ENCODE measurements at regions not wholly inside any gene's neighbourhood (a gene's known extent, or its start where the extent isn't known, plus 50 kb on each side); places are given as distances from the start of the nearest gene placed in this dataset.
"Not testable (repeated sequence)": the region's sequence is repeated elsewhere in the genome, so short reads cannot be mapped to it uniquely, and the experiment has no call there.

GRCh38 chr7:81416659-81417058, 353.2 kb downstream of the HGF start:
- ATAC-seq = no peak
- H3K4me3 Mint-ChIP-seq = no peak overlapping the region
- no peaks in the 10 kb centered on the region for H3K4me1 Mint-ChIP-seq
- no peak overlapping the region for H3K27ac Mint-ChIP-seq
- H3K27me3 Mint-ChIP-seq = no peaks in the 10 kb centered on the region
- DNase-seq = no peak
- peaks cover 0 to under 1% of the 10 kb centered on the region in 2 donors for H3K9me3 Mint-ChIP-seq

GRCh38 chr7:81415181-81415580, 354.7 kb downstream of the HGF start:
- H3K4me3 Mint-ChIP-seq = no peak overlapping the region
- no peaks in the 10 kb centered on the region for H3K4me1 Mint-ChIP-seq
- H3K27ac Mint-ChIP-seq = no peak overlapping the region
- H3K27me3 Mint-ChIP-seq = no peaks in the 10 kb centered on the region
- DNase-seq (no peak), ATAC-seq (no peak)
- H3K9me3 Mint-ChIP-seq = peaks cover 0 to 7% of the 10 kb centered on the region in 2 donors

GRCh38 chr7:81414411-81414810, 355.4 kb downstream of the HGF start:
- Mint-ChIP-seq H3K4me3 (no peak overlapping the region), H3K27ac (no peak overlapping the region), H3K9me3 (peaks cover 0 to 7% of the 10 kb centered on the region in 2 donors), H3K27me3 (no peaks in the 10 kb centered on the region), H3K4me1 (no peaks in the 10 kb centered on the region)
- DNase-seq = no peak
- no peak for ATAC-seq

GRCh38 chr7:81410471-81411117, 359.3 kb downstream of the HGF start:
- DNase-seq (no peak), ATAC-seq (no peak)
- H3K4me3 Mint-ChIP-seq = no peak overlapping the region
- no peaks in the 10 kb centered on the region for H3K4me1 Mint-ChIP-seq
- peaks cover 0 to 7% of the 10 kb centered on the region in 2 donors for H3K9me3 Mint-ChIP-seq
- H3K27me3 Mint-ChIP-seq = no peaks in the 10 kb centered on the region
- no peak overlapping the region for H3K27ac Mint-ChIP-seq

- Mint-ChIP-seq H3K9me3 (peaks cover 5 to 14% of the 10 kb centered on the region in 2 donors), H3K4me1 (no peaks in the 10 kb centered on the region), H3K27me3 (no peaks in the 10 kb centered on the region), H3K27ac (no peak overlapping the region), H3K4me3 (no peak overlapping the region)
- ATAC-seq (no peak), DNase-seq (no peak)
These were observed 361.1 kb downstream of the HGF start for GRCh38 chr7:81408728-81409127.

GRCh38 chr7:81407094-81407493, 362.8 kb downstream of the HGF start:
- Mint-ChIP-seq H3K27me3 (no peaks in the 10 kb centered on the region), H3K27ac (no peak overlapping the region), H3K4me3 (no peak overlapping the region), H3K9me3 (peaks cover 5 to 14% of the 10 kb centered on the region in 2 donors), H3K4me1 (no peaks in the 10 kb centered on the region)
- DNase-seq (no peak), ATAC-seq (no peak)

- no peak overlapping the region for H3K27ac Mint-ChIP-seq
- no peaks in the 10 kb centered on the region for H3K27me3 Mint-ChIP-seq
- ATAC-seq (no peak), DNase-seq (no peak)
- H3K4me3 Mint-ChIP-seq = no peak overlapping the region
- peaks cover 5 to 7% of the 10 kb centered on the region in 2 donors for H3K9me3 Mint-ChIP-seq
- H3K4me1 Mint-ChIP-seq = no peaks in the 10 kb centered on the region
These were observed 365.2 kb downstream of the HGF start for GRCh38 chr7:81404669-81405068.

- DNase-seq = no peak
- Mint-ChIP-seq H3K27ac (peak overlapping the region in 1 of 2 donors; percentile 63), H3K4me3 (no peak overlapping the region), H3K9me3 (peaks cover 5 to 7% of the 10 kb centered on the region in 2 donors), H3K27me3 (no peaks in the 10 kb centered on the region), H3K4me1 (no peaks in the 10 kb centered on the region)
- no peak for ATAC-seq
These were observed 367.6 kb downstream of the HGF start for GRCh38 chr7:81402227-81402626.

GRCh38 chr7:81399471-81399870, 370.4 kb downstream of the HGF start:
- H3K9me3 Mint-ChIP-seq = peaks cover 0 to 7% of the 10 kb centered on the region in 2 donors
- H3K4me1 Mint-ChIP-seq = no peaks in the 10 kb centered on the region
- ATAC-seq (no peak), DNase-seq (no peak)
- no peak overlapping the region for H3K27ac Mint-ChIP-seq
- H3K4me3 Mint-ChIP-seq = no peak overlapping the region
- H3K27me3 Mint-ChIP-seq = no peaks in the 10 kb centered on the region

GRCh38 chr7:81394029-81394428, 375.8 kb downstream of the HGF start:
- DNase-seq (no peak), ATAC-seq (no peak)
- Mint-ChIP-seq H3K27ac (no peak overlapping the region), H3K4me1 (no peaks in the 10 kb centered on the region), H3K27me3 (no peaks in the 10 kb centered on the region), H3K9me3 (no peaks in the 10 kb centered on the region), H3K4me3 (no peak overlapping the region)

GRCh38 chr7:81393018-81393417, 376.8 kb downstream of the HGF start:
- Mint-ChIP-seq H3K9me3 (no peaks in the 10 kb centered on the region), H3K4me1 (no peaks in the 10 kb centered on the region), H3K27me3 (no peaks in the 10 kb centered on the region), H3K4me3 (no peak overlapping the region), H3K27ac (no peak overlapping the region)
- ATAC-seq (no peak), DNase-seq (no peak)

GRCh38 chr7:81385370-81385769, 384.5 kb downstream of the HGF start:
- no peaks in the 10 kb centered on the region for H3K4me1 Mint-ChIP-seq
- no peak overlapping the region for H3K4me3 Mint-ChIP-seq
- no peaks in the 10 kb centered on the region for H3K9me3 Mint-ChIP-seq
- H3K27me3 Mint-ChIP-seq = no peaks in the 10 kb centered on the region
- DNase-seq (no peak), ATAC-seq (no peak)
- H3K27ac Mint-ChIP-seq = no peak overlapping the region

- DNase-seq (no peak), ATAC-seq (no peak)
- Mint-ChIP-seq H3K27ac (no peak overlapping the region), H3K4me3 (no peak overlapping the region), H3K9me3 (no peaks in the 10 kb centered on the region), H3K4me1 (no peaks in the 10 kb centered on the region), H3K27me3 (no peaks in the 10 kb centered on the region)
These were observed 386.0 kb downstream of the HGF start for GRCh38 chr7:81383846-81384245.

- not testable (repeated sequence) for DNase-seq, ATAC-seq, H3K9me3 Mint-ChIP-seq, H3K27ac Mint-ChIP-seq, H3K4me3 Mint-ChIP-seq, H3K4me1 Mint-ChIP-seq, H3K27me3 Mint-ChIP-seq
These were observed 395.2 kb downstream of the HGF start for GRCh38 chr7:81374641-81375040.

- ATAC-seq (no peak), DNase-seq (no peak)
- no peaks in the 10 kb centered on the region for H3K27me3 Mint-ChIP-seq
- no peak overlapping the region for H3K27ac Mint-ChIP-seq
- H3K4me3 Mint-ChIP-seq = no peak overlapping the region
- H3K9me3 Mint-ChIP-seq = no peaks in the 10 kb centered on the region
- H3K4me1 Mint-ChIP-seq = no peaks in the 10 kb centered on the region
These were observed 399.0 kb downstream of the HGF start for GRCh38 chr7:81370822-81371221.

GRCh38 chr7:81367326-81367931, 402.4 kb downstream of the HGF start:
- DNase-seq = no peak
- Mint-ChIP-seq H3K4me1 (no peaks in the 10 kb centered on the region), H3K4me3 (no peak overlapping the region), H3K27ac (no peak overlapping the region), H3K9me3 (no peaks in the 10 kb centered on the region), H3K27me3 (no peaks in the 10 kb centered on the region)
- no peak for ATAC-seq

- no peak overlapping the region for H3K27ac Mint-ChIP-seq
- H3K4me3 Mint-ChIP-seq = no peak overlapping the region
- H3K4me1 Mint-ChIP-seq = no peaks in the 10 kb centered on the region
- ATAC-seq (no peak), DNase-seq (no peak)
- H3K27me3 Mint-ChIP-seq = no peaks in the 10 kb centered on the region
- no peaks in the 10 kb centered on the region for H3K9me3 Mint-ChIP-seq
These were observed 403.3 kb downstream of the HGF start for GRCh38 chr7:81366546-81366945.
